ENCODE measurements at regions not wholly inside any gene's neighbourhood (a gene's known extent, or its start where the extent isn't known, plus 50 kb on each side); places are given as distances from the start of the nearest gene placed in this dataset.
"Not testable (repeated sequence)": the region's sequence is repeated elsewhere in the genome, so short reads cannot be mapped to it uniquely, and the experiment has no call there.

- peaks cover 21% of the 10 kb centered on the region for H3K4me1 Mint-ChIP-seq
- no peak overlapping the region for H3K27ac Mint-ChIP-seq
- H3K36me3 Mint-ChIP-seq (ENCODE audit: low read depth): no peaks in the 10 kb centered on the region
- H3K9me3 Mint-ChIP-seq: no peaks in the 10 kb centered on the region
- no peak overlapping the region for H3K4me3 Mint-ChIP-seq
- no peak for TF ChIP-seq CTCF (IDR thresholded peaks at IDR 0.05; ENCODE audit: unreplicated experiment in 3 of 3)
- H3K27me3 Mint-ChIP-seq (ENCODE audit: low read depth): peaks cover 21% of the 10 kb centered on the region
Observed at GRCh38 chr1:148385371-148386030, 97.6 kb downstream of the PPIAL4G start.

DNA sequence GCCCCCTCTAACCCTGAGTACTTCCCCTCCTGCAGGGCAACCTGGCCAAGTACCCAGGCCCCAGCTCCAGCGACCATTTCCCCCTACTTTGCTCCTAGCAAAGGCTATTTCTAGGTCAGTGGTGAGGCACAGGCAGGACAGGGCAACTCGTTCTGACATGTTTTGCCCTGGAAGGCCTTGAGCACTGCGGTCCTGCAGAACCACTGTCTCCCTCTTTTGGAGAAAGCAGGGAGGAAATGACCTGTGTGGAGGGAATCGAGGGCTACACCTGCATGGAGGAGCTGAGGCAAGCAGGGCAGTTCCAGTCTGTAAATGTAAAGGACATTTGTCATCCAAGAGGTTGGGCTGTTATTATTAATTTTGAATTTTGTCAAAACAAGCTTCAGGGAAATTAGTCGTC lies 99.1 kb downstream of the PPIAL4G start:
- TF ChIP-seq CTCF (IDR thresholded peaks at IDR 0.05; ENCODE audit: unreplicated experiment in 3 of 3): no peak
- Mint-ChIP-seq H3K27me3 (ENCODE audit: low read depth) (peaks cover 33% of the 10 kb centered on the region), H3K4me3 (no peak overlapping the region), H3K9me3 (no peaks in the 10 kb centered on the region), H3K27ac (no peak overlapping the region), H3K36me3 (ENCODE audit: low read depth) (no peaks in the 10 kb centered on the region), H3K4me1 (peaks cover 20% of the 10 kb centered on the region)

DNA sequence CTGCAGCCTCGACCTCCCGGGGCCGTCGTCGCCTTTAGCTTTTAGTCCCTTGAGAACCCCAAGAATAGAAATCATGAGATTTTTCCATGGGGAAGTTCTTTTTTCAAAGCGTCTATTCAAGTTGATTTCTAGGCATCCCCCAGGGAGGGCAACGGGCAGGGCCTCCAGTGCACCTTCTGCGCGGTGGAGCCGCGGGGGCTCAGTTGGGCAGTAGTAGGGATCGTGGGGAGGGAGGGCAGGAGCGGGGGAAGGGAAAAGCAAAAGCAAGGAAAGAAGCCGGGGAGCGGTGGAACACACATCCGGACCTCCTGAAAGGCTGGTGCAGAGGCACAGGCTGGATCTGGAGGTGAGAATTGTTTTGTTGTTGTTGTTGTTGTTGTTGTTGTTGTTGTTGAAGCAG lies 103.4 kb downstream of the PPIAL4G start:
- Mint-ChIP-seq H3K27me3 (ENCODE audit: low read depth) (peaks cover 29% of the 10 kb centered on the region), H3K9me3 (no peaks in the 10 kb centered on the region), H3K4me1 (no peaks in the 10 kb centered on the region), H3K27ac (no peak overlapping the region), H3K4me3 (peak overlapping the region in 1 of 3 experiments; percentile 21), H3K36me3 (ENCODE audit: low read depth) (peaks cover 3% of the 10 kb centered on the region)
- TF ChIP-seq CTCF (IDR thresholded peaks at IDR 0.05; ENCODE audit: unreplicated experiment in 3 of 3): no peak

GRCh38 chr1:148379170-148379500 lies 104.0 kb downstream of the PPIAL4G start:
- H3K27me3 Mint-ChIP-seq (ENCODE audit: low read depth): peaks cover 24% of the 10 kb centered on the region
- peaks cover 3% of the 10 kb centered on the region for H3K36me3 Mint-ChIP-seq (ENCODE audit: low read depth)
- H3K4me3 Mint-ChIP-seq: no peak overlapping the region
- no peaks in the 10 kb centered on the region for H3K9me3 Mint-ChIP-seq
- H3K27ac Mint-ChIP-seq: no peak overlapping the region
- H3K4me1 Mint-ChIP-seq: no peaks in the 10 kb centered on the region
- TF ChIP-seq CTCF (IDR thresholded peaks at IDR 0.05; ENCODE audit: unreplicated experiment in 3 of 3): no peak

GRCh38 chr1:148377992-148378391 lies 105.1 kb downstream of the PPIAL4G start:
- H3K27me3 Mint-ChIP-seq (ENCODE audit: low read depth): peaks cover 24% of the 10 kb centered on the region
- H3K27ac Mint-ChIP-seq; H3K9me3 Mint-ChIP-seq; H3K36me3 Mint-ChIP-seq (ENCODE audit: low read depth); H3K4me3 Mint-ChIP-seq; H3K4me1 Mint-ChIP-seq: not testable (repeated sequence)

DNA sequence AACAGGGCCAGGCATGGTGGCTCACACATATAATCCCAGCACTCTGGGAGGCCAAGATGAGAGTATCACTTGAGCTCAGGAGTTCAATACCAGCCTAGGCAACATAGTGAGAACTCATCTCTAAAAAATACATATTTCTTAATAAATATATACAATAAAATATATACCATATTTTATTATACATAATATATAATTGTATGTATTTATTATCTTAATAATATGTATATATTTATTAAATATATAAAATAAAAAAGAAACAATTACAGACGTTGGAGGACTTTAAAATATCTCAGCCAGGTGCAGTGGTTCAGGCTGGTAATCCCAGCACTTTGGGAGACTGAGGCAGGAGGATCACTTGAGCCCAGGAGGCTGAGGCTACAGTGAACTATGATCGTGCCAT lies 106.1 kb downstream of the PPIAL4G start:
- H3K27ac Mint-ChIP-seq; H3K4me1 Mint-ChIP-seq; H3K36me3 Mint-ChIP-seq (ENCODE audit: low read depth); H3K4me3 Mint-ChIP-seq; H3K9me3 Mint-ChIP-seq: not testable (repeated sequence)
- peaks cover 22% of the 10 kb centered on the region for H3K27me3 Mint-ChIP-seq (ENCODE audit: low read depth)

- Mint-ChIP-seq H3K36me3 (ENCODE audit: low read depth) (peaks cover 3% of the 10 kb centered on the region), H3K4me1 (no peaks in the 10 kb centered on the region), H3K4me3 (no peak overlapping the region), H3K27ac (no peak overlapping the region), H3K27me3 (ENCODE audit: low read depth) (peaks cover 15% of the 10 kb centered on the region), H3K9me3 (no peaks in the 10 kb centered on the region)
- TF ChIP-seq CTCF (IDR thresholded peaks at IDR 0.05; ENCODE audit: unreplicated experiment in 3 of 3): no peak
Observed at GRCh38 chr1:148374101-148374500, 109.0 kb downstream of the PPIAL4G start.

Measured in nephron (organoid).